IPS-18a (cell line): ENCODE measurements at regions not wholly inside any gene's neighbourhood (a gene's known extent, or its start where the extent isn't known, plus 50 kb on each side); places are given as distances from the start of the nearest gene placed in this dataset.

Experiments
- H3K27ac ChIP-seq: one replicate; pipeline ENCODE4 v1.5.1; 2013; ENCODE audit warnings: low read length
- H3K27me3 ChIP-seq: one replicate; pipeline ENCODE4 v1.6.1; 2013; ENCODE audit warnings: mild to moderate bottlenecking, low read length; ENCODE audit not compliant: control insufficient read depth, insufficient read depth
- H3K36me3 ChIP-seq: one replicate; pipeline ENCODE4 v1.6.1; 2013; ENCODE audit warnings: low read depth, low read length; ENCODE audit not compliant: control insufficient read depth
- H3K4me1 ChIP-seq: one replicate; pipeline ENCODE4 v1.6.1; 2013; ENCODE audit warnings: low read depth, low read length; ENCODE audit not compliant: control insufficient read depth
- H3K4me3 ChIP-seq: one replicate; pipeline ENCODE4 v1.5.1; 2013; ENCODE audit warnings: low read length
- H3K9ac ChIP-seq: one replicate; pipeline ENCODE4 v1.6.1; 2013; ENCODE audit warnings: mild to moderate bottlenecking, low read length, moderate library complexity
- H3K9me3 ChIP-seq: one replicate; pipeline ENCODE4 v1.6.1; 2013; ENCODE audit warnings: low read depth, low read length; ENCODE audit not compliant: control insufficient read depth

DNA sequence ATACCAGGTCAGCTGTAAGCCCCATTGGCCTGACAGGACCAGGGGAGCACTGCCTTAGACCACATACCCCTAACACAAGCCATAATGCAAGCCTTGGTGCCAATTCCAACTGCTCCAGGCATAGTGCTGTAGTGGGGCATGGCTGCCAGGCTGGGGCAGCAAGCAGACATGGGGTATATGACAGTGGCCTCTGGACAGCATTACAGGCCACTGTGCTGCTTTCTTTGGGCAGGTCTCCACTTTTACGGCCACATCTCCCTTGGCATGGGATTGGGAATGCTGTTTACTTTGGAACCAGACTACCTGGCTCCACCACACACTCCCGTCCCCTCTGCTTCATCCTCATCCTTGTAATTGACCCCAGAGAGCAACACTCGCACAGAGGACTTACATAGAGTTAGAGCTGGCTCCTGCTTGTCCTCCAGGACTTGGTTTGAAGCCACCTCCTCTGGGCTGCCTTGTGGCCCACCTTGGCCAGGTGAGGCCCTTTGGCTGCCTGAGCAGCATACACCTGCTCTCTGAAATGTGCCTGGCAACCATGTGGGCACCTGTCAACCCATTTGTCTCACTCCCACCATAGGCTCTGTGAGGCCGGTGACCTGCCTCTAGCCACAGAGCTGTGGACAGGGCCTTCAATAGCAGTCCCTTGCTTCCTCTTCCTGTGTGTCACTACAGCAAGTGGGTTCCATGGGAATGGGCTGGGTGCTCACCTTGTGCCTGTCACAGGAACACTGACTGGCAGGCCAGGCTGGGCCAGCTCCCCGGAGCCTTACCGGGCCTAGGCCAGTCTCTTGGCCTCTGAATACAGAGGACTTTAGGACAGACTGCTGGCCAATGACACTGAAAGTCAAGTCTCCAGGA is 262.6 kb upstream of the HS6ST1 start:
- H3K27ac ChIP-seq, result no peak overlapping the region
- no peak overlapping the region for H3K4me3 ChIP-seq

DNA sequence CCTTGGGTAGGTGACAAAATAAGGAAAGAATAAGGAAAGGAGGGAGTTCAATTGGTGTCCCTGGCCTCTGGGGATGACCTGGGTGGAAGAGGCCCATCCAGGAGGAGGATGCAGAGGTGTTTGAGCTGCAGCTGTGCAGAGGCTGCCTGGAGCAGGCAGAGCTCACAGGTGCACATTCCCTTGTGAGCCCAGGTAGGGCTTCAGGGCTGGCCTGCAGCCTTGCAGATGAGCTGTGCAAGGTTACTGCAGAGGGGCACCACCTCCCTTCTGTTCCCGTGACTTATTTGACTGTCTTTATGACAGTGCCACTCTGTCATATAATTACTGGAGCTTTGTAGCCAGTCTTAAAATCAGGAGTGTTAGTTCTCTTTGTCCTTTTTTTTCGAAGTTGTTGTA is 263.2 kb upstream of the HS6ST1 start:
- H3K4me3 ChIP-seq, result no peak overlapping the region
- H3K9ac ChIP-seq, result no peak overlapping the region
- no peaks in the 10 kb centered on the region for H3K36me3 ChIP-seq
- H3K9me3 ChIP-seq, result no peaks in the 10 kb centered on the region
- H3K4me1 ChIP-seq, result no peaks in the 10 kb centered on the region
- H3K27ac ChIP-seq, result no peak overlapping the region
- H3K27me3 ChIP-seq, result no peaks in the 10 kb centered on the region

More for the DNA sequence above, 262.6 kb upstream of the HS6ST1 start:
- Histone ChIP-seq H3K9me3 (no peaks in the 10 kb centered on the region), H3K4me1 (no peaks in the 10 kb centered on the region), H3K36me3 (no peaks in the 10 kb centered on the region), H3K27me3 (no peaks in the 10 kb centered on the region), H3K9ac (no peak overlapping the region)

DNA sequence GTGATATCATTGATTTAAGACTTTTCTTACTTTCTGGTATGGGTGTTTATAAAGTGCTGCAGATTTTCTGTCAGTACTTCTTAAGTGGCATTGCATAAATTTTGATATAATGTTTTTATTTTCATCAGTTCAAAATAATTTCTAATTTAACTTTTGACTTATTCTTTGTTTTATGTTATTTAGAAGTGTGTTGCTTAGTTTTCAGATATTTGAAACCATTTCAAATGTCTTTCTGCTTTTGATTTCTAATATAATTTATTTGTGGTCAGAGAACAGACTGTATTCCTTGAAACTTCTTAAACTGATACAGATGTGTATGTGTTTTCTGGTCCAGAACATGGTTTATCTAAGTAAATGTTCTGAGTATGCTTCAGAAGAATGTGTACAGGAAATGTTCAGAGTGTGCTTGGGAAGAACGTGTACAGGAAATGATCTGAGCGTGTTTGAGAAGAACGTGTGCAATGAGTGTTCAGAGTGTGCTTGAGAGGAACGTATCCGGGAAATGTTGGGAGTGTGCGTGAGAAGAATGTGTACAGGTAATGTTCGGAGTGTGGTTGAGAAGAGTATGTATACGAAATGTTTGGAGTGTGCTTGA is 265.7 kb upstream of the HS6ST1 start:
- H3K36me3 ChIP-seq, result no peaks in the 10 kb centered on the region
- no peaks in the 10 kb centered on the region for H3K4me1 ChIP-seq
- H3K4me3 ChIP-seq, result no peak overlapping the region
- no peak overlapping the region for H3K9ac ChIP-seq
- no peaks in the 10 kb centered on the region for H3K9me3 ChIP-seq
- no peak overlapping the region for H3K27ac ChIP-seq
- no peaks in the 10 kb centered on the region for H3K27me3 ChIP-seq

DNA sequence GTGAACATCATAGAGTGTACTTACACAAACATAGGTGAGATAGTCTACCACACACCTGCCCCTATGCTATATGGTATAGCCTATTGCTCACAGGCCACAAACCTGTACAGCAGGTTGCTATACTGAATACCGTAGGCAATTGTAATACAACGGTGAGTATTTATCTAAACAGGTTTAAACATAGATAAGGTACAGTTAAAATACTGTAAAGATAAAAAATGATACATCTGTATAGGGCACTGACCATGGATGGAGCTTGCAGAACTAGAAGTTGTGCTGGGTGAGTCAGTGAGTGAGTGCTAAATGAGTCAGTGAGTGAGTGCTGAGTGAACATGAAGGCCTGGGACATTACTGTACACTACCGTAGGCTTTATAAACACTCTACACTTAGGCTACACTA is 267.0 kb upstream of the HS6ST1 start:
- Histone ChIP-seq H3K4me1 (no peaks in the 10 kb centered on the region), H3K27ac (no peak overlapping the region), H3K9me3 (no peaks in the 10 kb centered on the region), H3K4me3 (no peak overlapping the region), H3K27me3 (no peaks in the 10 kb centered on the region), H3K36me3 (no peaks in the 10 kb centered on the region), H3K9ac (no peak overlapping the region)

DNA sequence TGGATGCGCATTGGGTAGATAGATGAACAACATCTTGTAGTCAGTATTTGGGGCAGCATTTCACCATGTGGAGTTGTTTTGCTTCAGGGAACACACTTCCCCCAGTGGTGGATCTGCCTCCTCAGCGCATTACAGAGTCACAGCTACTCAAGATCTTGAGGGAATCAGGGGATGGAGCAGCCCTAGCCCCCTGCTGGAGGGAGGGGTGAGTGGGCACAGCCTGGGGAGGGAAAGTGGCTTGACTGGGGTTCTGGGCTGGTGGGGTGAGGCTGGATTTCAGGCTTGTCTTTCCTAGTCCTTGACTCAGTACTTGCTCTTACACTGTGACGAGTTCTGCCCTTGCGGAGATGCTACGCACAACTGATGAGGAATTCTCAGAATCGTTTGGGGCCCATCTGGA is 271.0 kb upstream of the HS6ST1 start:
- Histone ChIP-seq H3K9me3 (no peaks in the 10 kb centered on the region), H3K36me3 (no peaks in the 10 kb centered on the region), H3K9ac (no peak overlapping the region), H3K4me3 (no peak overlapping the region), H3K4me1 (no peaks in the 10 kb centered on the region), H3K27ac (no peak overlapping the region), H3K27me3 (no peaks in the 10 kb centered on the region)

DNA sequence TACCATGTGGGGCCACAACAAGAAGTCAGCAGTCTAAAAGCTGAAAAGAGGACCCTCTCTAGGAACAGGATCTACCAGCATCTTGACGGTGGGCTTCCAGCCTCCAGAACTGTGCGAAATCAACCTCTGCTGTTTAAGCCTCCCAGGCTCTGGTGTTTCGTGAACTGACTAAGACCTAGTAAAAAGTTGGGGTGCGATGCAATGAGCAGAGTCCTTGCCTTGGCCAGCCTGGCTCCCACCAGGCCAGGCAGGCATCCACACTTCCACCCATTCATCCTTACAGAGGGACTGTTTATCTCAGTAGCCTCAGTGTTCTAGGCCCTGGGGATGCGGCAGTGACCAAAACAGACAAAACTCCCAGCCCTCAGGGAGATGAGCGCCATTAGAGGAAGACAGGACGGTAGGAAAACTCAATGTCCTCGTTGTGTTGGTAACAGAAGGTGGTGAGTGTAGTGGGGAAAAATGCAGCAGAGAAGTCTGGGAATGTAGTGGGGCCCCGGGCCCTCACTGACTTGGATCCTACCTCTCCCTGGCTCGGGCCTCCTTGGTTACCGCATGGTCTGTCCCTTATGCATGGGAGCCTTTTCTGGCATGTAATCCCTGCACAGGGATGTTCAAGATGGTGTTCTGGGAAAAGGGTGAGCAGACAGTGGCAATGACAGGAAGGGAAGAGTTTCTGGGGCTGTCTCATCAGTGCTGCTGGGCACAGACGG is 271.8 kb upstream of the HS6ST1 start:
- Histone ChIP-seq H3K9ac (no peak overlapping the region), H3K4me3 (no peak overlapping the region), H3K9me3 (no peaks in the 10 kb centered on the region), H3K27me3 (no peaks in the 10 kb centered on the region), H3K27ac (no peak overlapping the region), H3K4me1 (no peaks in the 10 kb centered on the region), H3K36me3 (no peaks in the 10 kb centered on the region)

DNA sequence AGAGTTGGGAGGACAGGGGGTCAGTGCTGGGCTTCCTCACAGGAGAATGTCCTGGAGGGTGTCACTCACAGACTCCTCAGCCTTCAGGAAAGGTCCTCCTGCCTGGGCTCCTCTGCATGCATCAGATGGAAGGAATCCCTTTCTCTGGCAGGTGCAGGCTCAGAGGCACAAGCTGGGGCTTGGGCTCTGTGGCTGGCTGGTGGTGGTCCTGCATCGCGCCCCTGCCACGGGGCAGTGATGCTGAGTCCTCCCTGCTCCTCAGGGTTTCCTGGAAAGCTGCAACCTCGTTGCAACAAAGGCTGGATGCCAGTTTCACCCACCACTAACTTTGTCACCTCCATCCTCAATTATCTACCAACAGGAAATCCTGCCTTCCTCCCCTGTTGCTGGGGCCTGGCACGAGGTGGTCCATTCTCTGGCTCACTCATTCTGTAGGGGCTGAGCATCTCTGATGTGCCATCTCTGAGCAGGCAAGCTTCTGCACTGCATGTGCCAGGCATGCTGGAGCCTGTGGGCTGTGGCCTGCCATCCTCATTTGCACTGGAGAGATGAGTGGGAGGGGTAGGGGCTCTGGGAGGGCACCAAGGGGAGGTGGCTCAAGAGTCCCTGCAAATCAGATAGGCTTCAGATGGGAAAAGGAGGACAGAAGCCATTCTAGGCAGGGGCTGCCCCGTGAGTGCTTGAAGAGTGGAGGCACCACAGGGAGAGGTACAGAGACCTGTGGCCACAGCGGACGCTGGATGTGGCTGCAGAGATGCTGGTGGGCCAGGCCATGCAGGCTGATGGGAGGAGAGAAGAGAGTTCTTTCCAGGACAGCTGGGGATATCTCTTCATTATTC is 272.6 kb upstream of the HS6ST1 start:
- H3K27ac ChIP-seq, result no peak overlapping the region
- H3K9me3 ChIP-seq, result no peaks in the 10 kb centered on the region
- no peaks in the 10 kb centered on the region for H3K4me1 ChIP-seq
- H3K4me3 ChIP-seq, result no peak overlapping the region
- no peaks in the 10 kb centered on the region for H3K27me3 ChIP-seq
- no peaks in the 10 kb centered on the region for H3K36me3 ChIP-seq
- no peak overlapping the region for H3K9ac ChIP-seq

DNA sequence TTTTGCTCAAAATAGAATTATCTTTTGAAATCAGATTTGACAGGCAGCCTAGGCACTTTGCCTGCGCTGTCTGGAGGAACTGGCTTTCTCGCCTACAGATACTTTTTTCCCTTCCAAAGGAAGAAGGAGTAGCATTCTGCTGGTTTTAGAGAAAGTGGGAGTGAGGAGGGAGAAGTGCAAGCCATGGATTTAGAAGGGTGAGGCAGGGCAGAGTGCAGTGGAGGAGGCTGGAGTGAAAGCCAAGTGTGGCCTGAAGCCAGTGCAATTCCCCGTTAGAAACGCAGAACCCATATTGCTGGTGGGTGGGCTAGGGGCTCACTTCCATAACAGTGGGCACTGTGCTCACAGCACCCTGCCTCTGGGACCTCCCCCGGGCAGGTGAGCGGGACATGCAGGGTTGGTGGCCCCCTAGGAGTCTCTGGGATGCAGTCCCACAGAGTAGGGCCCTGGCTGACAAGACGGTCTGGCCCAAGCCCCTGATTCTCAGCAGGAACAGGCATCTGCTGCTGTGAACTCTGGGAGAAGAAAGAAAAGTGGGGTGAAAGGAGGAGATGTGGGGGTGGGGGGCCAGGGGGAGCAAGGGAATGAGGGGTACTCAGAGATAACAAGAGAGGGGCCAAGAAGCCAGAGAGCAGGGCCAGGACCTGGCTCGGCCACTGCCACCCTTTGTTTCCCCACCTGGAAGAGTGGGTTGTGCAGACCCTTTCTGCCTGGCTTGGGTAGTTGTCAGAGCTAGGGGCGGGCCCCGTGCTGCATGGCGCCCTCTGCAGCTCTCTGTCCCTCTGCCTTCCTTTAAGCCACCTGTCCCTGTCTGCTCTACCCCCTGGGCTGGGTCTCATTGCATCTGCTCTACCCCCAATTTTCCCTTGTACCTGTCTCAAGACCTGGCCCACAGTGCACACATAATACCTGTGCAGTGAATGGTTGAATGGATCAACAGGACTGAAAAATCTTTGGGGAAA is 273.5 kb upstream of the HS6ST1 start:
- Histone ChIP-seq H3K27me3 (no peaks in the 10 kb centered on the region), H3K9me3 (no peaks in the 10 kb centered on the region), H3K27ac (no peak overlapping the region), H3K4me1 (no peaks in the 10 kb centered on the region), H3K9ac (no peak overlapping the region), H3K4me3 (no peak overlapping the region), H3K36me3 (no peaks in the 10 kb centered on the region)

DNA sequence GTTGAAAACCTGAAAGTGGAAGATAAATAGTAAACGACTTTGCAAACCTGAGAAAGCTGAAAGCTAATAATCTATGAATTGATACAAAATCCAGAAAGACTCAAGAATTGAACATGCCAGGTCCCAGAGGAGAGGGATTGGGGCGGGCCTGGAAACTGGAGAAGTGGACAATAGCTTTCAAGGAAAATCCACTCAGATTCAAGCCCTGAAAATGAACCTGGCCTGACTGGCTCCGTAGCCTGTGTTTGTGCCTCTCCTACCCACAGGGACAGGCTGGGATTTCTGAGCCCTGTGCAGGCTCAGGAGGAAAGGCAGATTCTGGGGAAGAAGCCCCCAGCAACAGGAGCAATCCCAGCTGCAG is 274.8 kb upstream of the HS6ST1 start:
- Histone ChIP-seq H3K9me3 (no peaks in the 10 kb centered on the region), H3K4me1 (no peaks in the 10 kb centered on the region), H3K4me3 (no peak overlapping the region), H3K9ac (no peak overlapping the region), H3K27me3 (no peaks in the 10 kb centered on the region), H3K27ac (no peak overlapping the region), H3K36me3 (no peaks in the 10 kb centered on the region)

DNA sequence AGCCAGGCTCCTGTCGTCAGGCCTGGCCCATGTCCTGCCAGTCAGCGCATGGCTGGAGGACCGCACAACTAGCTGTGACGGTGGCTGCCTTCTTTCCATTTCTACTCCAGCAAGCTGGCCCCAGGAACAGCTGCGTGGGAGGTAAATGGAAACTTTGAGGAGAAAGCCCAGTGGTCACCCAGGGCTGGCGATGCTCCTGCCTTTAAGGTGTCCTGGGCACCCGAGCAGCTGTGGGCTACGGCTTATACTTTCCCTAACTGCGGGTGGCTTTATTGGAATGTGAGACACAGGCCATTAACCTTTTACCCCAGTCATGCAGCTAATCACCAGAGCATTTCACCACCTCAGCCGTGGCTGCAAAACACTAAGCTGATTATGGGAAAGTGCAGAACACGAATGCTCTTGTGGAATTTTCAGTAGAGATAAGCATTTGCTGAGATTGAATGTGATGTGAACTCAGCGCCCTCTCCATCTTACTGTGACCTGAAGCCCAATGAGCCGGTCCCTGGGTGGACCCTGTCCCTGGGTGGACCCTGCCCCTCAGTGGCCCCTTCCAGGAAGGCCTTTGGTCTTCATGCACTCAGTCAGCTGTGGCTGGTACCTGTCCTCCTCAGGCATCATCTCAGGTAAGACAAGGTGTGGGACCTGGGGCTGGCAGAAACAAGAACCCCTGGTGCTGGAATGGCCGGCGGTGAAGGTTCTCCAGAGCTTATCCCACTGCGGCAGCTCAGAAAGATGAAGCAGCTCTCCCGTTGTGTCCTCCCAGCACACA is 275.4 kb upstream of the HS6ST1 start:
- Histone ChIP-seq H3K4me3 (no peak overlapping the region), H3K27me3 (no peaks in the 10 kb centered on the region), H3K4me1 (no peaks in the 10 kb centered on the region), H3K36me3 (no peaks in the 10 kb centered on the region), H3K9me3 (no peaks in the 10 kb centered on the region), H3K9ac (no peak overlapping the region), H3K27ac (no peak overlapping the region)
